NK-92 treated with Interleukin-12 subunit alpha and Interleukin-12 subunit beta, amount 100 ng/mL, for 24 hours (cell line): ENCODE measurements at regions not wholly inside any gene's neighbourhood (a gene's known extent, or its start where the extent isn't known, plus 50 kb on each side); places are given as distances from the start of the nearest gene placed in this dataset.

ENCODE experiments used
- DNase-seq: peaks from one replicate; lab custom pipeline; 2025; lab: John Stamatoyannopoulos, UW

DNA sequence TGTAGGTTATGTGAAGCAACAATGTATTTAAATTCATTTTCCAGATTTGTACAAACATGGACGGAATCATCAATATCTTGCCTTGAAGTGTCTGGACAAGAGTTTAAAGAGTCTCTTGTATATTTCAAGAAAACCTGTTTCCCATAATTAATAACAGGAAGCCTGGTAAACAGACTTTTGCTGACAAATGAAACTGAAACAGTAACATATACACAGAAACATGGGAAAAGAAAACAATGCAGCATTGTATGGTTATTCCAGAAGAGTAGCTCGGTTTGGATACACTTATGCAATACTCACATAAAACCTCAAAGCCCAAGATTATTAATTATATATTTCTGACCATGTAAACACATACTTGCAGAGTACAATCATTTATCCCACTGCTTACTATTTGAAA lies 265.5 kb downstream of the PTPRC start:
- no peak for DNase-seq

DNA sequence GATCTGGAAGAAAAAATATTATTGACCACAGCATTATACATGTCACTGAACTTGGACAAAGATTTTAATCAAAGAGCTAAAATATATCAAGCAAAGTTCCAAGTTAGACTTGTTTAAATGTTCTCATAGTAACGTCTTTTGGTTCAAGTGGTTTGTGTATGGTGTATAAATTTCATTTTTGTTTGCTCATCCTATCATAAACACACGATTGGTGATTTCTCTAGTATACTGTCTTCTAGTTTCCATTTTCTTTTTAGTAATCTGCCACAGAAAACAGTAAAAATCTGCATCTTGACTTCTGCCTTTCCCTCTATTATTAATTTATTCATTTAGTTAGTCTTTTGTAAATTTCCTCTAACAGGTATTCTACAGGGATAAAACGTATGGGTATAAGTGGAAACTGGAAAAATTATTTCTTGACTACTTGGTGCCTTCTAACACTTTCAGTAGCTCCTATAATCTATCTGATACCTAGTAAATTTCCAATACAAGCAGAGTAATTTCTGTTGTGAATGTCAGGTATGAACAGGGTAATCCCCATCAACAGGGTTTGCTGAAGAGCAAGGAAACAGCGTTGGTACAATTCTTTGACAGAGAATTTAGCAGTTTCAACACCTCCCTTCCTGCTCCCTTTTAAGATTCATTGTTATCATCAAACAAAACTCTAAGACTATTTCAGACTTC lies 268.0 kb downstream of the PTPRC start:
- DNase-seq: no peak

DNA sequence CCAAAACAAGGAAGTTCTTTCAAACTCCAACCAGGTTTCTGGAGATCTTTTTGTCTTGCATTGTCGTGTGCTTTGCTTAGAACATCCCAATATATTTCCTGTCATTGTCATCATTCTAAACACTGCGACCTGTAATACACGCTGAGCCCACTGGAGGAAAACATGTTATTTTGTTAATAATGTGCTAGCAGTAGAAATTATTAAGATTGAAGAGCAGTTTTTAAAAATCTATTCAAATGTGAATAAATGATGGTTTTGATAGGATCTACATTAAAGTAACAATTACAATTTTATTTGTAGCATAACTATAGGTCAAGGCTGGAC lies 268.5 kb downstream of the PTPRC start:
- no peak for DNase-seq

- no peak for DNase-seq
Observed at GRCh38 chr1:198908995-198909394, 270.2 kb downstream of the PTPRC start.

GRCh38 chr1:198909973-198910372 lies 271.1 kb downstream of the PTPRC start:
- no peak for DNase-seq

DNA sequence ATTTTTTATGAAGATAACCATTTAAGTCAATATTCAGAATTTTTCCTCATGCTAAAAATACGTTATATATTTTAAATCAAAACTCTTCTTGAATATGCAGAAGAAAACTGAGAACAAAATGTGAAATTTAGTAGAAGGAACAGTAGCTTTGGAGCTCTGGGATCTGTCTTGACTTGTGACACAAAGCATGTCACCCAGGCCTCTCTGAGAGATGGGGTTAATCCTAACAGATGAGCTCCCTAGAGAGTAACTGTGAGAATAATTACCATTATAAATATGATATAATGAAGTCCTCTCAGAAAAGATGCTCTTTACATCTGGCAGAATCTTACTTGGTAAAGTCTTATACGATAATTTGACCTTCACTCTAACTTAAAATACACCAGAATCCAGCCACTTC lies 272.0 kb downstream of the PTPRC start:
- no peak for DNase-seq

DNA sequence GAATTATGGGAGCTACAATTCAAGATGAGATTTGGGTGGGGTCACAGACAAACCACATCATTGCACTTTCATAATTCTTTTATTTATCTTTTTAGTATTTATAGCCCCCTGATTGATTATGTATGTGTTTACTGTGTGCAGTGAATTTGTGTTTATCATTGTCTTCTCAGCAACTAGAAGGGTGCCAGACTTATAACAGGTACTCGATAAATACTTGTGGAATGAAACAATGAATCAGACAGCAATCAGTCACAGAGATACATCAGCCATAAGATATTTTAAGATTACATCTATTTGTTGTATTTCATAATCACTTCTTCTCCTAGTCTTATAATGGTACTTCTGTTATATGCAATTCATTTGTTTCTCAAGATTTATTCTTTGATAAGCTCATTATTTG lies 273.2 kb downstream of the PTPRC start:
- DNase-seq: no peak

GRCh38 chr1:198913667-198914066 lies 274.8 kb downstream of the PTPRC start:
- DNase-seq: no peak

GRCh38 chr1:198915327-198916231 lies 276.7 kb downstream of the PTPRC start:
- DNase-seq: no peak

DNA sequence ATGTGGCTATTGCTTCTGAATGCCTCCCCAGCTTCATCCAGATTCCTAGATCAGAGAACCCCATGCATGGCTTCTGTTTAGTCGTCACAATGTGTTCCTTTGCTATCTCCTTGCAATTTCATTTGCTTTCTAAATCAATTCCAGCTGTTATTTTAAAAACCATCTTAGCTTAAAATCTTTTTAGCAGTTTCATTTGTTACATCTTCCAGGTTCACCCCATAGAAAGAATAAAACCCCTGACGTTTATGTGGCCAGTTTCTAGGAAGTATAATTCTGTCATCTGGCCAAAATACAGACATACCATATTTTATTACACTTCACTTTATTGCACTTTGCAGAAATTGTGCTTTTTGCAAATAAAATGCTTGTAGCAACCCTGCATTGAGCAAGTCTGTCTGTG lies 278.4 kb downstream of the PTPRC start:
- no peak for DNase-seq

DNA sequence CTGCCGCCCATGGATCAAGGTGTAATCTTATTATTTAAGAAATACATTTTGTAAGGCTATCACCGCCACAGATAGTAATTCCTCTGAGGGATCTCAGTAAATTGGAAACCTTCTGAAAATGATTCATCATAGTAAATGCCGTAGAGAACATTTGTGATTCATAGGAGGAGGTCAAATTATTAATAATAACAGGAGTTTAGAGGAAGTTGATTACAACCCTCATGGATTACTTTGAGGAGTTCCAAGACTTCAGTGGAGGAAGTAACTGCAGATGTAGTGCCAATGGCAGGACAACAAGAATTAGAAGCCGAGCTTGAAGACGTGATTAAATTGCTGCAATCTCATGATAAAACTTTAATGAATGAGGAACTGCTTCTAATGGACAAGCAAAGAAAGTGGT lies 280.1 kb downstream of the PTPRC start:
- DNase-seq: no peak

- no peak for DNase-seq
Observed at GRCh38 chr1:198919667-198920398, 281.0 kb downstream of the PTPRC start.

DNA sequence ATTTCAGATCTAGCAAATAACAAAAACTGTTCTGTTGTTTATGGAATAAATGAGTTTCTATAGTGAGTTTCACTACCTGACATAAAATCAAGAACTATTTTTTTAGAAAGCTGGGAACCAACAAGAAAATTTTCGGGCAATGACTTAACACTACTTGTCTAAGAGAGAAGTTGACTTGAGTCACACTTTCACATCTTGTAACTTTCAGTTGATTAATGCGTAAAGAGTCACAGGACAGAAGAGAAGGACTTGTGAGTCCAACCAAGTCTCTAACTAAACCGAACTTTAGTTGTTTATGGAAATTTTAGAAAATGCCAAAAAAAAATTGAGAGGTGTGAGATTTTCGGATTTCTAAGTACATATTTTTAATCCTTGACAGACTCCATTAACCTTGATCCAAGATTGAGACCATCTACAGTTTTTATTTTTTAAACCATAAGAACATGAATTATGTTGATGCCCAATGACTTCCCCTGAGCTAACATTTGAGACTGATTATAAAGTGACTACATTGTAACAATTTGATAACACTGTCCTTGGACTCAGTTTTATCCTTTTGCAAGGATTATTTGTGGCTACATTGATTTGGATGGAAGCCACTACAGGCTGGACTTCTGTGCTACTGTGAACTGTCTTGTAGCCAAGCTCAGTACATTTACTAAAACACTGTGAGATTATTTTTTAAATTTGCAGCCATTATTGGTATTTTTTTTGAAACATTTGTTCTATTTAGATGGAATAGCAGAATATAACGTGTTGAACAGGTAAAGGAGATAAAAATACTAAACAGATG lies 284.0 kb downstream of the PTPRC start:
- no peak for DNase-seq

GRCh38 chr1:198923993-198924392 lies 285.2 kb downstream of the PTPRC start:
- no peak for DNase-seq

- no peak for DNase-seq
Observed at GRCh38 chr1:198925567-198925966, 286.7 kb downstream of the PTPRC start.

DNA sequence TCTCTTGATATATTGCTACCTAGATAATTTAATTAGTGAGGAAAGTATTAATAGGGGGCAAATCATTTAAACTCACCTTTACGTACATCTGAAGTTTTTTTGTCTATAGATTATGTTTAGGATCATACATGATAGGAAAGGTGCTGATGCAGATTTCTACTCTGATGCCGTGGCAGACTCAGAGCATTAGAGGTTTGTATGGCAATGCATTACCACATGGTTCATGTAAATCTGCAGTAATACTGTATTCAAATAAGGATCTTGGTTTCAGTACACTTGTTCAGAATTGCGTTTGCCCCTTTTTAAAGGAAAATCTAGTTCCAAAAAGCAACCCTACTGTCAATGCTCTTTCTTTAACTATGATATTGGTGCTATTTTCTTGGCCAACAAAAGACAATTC lies 288.3 kb downstream of the PTPRC start:
- DNase-seq: no peak

DNA sequence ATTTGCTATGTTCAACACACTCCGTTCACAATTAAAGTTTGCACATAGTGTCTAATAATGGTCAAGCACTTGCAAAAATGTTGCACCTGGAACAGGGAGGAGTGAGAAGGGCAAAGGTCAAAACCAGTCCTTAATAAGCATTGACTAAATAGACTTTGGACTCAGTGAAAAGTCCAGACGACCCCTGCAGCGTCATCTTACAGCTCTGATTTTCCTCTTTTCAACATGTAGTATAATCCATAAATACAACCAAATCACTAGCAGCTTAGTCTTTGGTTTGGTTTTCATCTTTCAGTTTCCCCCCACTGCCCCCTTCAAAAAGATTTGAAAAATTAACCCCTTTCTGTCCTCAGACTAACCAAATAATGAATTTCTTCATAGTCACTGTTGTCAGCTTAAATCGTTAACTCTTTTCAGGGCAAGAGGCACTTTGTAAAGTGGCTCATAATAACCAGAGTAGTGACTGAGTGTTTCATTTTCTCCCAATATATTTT lies 290.3 kb downstream of the PTPRC start:
- DNase-seq: no peak

DNA sequence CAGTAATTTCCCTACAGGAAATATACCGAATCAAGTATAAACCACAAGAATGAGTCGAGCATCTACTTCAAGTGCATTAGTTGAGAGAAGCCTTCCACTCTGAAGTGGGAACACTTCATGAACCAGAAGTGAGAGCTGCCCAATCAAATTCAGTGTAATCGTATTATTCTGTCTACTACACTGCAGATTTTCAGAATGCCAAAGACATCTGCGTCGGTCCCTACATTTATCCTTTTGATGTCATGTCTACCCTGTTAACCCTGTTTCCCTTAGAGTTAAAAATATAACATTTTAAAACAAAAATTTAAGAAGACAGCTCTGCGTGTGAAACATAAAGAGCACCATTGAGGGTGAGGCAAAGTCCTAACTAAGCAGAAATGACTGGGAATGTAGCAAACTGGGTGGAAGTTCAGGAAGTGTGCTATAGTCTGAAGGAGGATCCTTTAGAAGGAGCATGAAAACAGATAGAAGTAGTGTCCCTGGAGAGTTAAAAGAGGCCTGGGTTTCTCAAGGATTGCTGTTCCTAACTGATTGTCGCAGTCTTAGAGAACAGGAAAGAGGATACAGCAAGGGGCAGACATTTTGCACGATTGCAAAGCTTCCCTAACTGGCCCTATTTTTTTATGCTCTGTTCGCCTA lies 291.2 kb downstream of the PTPRC start:
- DNase-seq: no peak

- DNase-seq: no peak
Observed at GRCh38 chr1:198932351-198932991, 293.6 kb downstream of the PTPRC start.

- no peak for DNase-seq
Observed at GRCh38 chr1:198933515-198934222, 294.8 kb downstream of the PTPRC start.
